GM12872 (cell line): ENCODE measurements at regions not wholly inside any gene's neighbourhood (a gene's known extent, or its start where the extent isn't known, plus 50 kb on each side); places are given as distances from the start of the nearest gene placed in this dataset.

ENCODE experiments used
- TF ChIP-seq, protein P1 (sequence below): IDR thresholded peaks from 3 replicates; pipeline ENCODE4 v1.5.1; 2011; ENCODE audit warnings: low read depth, mild to moderate bottlenecking, low read length, moderate library complexity; ENCODE audit not compliant: insufficient read depth

- TF ChIP-seq, protein P1, sequence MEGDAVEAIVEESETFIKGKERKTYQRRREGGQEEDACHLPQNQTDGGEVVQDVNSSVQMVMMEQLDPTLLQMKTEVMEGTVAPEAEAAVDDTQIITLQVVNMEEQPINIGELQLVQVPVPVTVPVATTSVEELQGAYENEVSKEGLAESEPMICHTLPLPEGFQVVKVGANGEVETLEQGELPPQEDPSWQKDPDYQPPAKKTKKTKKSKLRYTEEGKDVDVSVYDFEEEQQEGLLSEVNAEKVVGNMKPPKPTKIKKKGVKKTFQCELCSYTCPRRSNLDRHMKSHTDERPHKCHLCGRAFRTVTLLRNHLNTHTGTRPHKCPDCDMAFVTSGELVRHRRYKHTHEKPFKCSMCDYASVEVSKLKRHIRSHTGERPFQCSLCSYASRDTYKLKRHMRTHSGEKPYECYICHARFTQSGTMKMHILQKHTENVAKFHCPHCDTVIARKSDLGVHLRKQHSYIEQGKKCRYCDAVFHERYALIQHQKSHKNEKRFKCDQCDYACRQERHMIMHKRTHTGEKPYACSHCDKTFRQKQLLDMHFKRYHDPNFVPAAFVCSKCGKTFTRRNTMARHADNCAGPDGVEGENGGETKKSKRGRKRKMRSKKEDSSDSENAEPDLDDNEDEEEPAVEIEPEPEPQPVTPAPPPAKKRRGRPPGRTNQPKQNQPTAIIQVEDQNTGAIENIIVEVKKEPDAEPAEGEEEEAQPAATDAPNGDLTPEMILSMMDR: no peak
These were observed 195.8 kb upstream of the PKN2 start for GRCh38 chr1:88488237-88488636.

DNA sequence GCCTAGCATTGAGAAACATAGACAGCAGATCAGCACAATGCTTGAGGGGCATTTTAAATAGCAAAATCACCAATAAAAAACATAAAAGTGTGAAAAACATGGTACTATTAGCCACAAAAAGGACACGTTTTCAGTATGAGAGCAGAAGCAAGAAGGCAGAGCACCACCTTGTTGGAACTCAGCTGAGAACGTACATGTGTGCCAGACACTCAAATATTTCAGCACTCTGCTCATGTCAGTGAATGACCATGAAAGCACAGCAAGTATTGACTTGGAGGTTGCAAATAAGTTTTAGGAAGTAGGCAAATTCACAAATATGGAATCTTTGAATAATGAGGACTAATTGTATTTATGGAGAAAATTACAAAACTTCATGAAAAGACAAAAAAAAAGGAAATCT is 193.4 kb upstream of the PKN2 start:
- TF ChIP-seq, protein P1: no peak

DNA sequence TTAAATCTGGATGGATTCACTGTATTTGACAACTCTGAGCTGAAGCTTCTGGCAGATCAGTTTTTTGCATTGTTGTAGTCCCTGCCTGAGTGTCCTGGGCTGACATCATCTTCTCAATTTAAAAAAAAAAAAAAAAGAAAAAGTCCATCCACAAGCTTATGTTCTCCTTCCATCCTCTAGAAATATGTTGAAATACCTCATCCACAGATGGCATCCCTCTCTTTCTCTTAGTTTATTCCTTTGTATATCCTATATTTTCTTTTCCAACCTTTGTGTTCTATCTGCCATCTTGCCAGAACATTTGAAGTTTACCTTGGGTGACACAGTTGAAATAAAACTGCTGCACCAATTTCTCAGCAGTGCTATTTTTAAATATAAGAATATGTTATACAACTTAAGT is 184.4 kb upstream of the PKN2 start:
- TF ChIP-seq, protein P1: no peak

GRCh38 chr1:88502886-88503285 is 181.2 kb upstream of the PKN2 start:
- TF ChIP-seq, protein P1: no peak

DNA sequence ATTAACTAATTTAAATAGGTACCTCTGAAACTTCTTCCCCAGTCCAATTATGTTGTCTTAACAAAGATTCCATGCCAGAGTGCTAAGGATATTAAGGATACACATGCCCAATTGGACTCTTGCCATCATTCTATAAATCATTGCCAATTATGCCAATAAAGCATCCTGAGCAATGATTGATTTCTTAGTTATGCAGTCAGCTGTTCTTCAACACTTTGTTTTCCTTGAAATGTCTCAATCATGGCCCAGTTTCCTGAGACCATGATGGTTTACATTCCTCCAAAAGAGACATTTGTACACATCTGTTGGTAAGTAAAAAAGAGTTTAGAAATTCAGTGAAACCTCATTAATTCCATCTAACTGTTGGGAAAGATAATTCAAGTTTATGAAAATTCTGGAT is 180.4 kb upstream of the PKN2 start:
- TF ChIP-seq, protein P1: no peak

DNA sequence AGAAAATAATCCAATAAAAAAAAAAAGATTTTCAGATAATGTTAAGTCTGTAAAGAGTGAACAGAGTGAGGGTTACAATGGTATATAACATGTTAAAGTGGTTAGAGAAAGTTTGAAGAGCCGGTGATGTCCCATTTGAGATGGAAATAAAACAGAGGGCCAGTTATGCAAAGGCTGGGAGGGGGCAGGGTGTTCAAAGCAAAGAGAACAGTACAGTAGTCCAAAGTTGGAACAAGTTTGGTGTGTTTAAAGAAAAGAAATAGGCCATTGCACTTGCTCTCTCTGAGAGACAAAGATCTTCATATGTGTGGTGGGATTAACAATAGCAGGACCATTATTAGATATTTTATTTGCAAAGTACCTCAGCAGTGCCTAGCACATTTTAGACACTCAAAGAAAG is 179.5 kb upstream of the PKN2 start:
- TF ChIP-seq, protein P1: no peak

- TF ChIP-seq, protein P1: no peak
These were observed 174.7 kb upstream of the PKN2 start for GRCh38 chr1:88509379-88509778.
